NCI-H2227 (cell line): ENCODE measurements at regions not wholly inside any gene's neighbourhood (a gene's known extent, or its start where the extent isn't known, plus 50 kb on each side); places are given as distances from the start of the nearest gene placed in this dataset.
"Not testable (repeated sequence)": the region's sequence is repeated elsewhere in the genome, so short reads cannot be mapped to it uniquely, and the experiment has no call there.

Experiments used
- DNase-seq: peaks from one replicate; lab custom pipeline; 2025; ENCODE audit not compliant: unreplicated experiment; lab: John Stamatoyannopoulos, UW

DNA sequence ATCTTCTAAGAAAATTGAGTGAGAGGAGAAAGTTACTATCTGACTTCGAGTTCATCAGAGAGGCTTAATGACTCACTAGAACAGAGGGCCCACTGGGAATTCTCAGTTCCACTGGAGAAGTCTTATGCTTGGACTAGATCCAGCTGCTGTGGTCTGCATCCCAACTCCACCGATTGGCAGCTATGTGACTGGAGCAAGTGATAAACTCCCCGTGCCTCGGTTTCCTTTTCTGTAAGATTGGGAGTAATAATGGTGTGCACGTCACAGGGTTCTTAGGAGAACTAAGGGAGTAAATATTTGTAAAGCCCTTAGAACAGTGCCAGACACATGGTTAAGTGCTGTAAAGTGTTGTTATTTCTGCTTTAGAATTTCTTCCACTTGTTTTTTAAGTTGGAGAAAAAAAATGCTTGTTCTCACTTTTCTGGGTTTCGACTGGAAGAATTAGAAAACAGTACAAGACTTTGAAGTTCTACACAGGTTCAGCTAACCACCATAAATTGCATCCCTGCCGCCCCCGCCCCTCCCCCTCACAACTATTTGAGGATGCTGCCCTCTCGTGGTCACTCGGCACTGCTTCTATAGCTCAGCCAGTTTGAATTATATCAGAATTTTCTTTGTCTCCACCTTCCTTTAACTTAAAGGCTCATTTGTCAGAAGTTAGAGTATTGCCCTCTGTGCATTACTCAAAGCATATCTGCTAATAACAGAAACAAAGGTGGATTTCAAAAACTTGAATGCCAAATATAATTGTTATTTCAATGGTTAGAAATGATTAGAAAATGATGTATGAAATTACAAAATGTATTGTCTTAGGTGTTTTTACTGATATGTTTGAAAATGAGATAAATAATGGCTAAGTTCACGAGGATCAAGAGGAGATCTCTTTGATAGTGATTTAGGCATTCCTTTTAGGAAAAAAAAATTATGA, 95.0 kb upstream of the IFNGR1 start:
- DNase-seq, result peak; percentile 35

DNA sequence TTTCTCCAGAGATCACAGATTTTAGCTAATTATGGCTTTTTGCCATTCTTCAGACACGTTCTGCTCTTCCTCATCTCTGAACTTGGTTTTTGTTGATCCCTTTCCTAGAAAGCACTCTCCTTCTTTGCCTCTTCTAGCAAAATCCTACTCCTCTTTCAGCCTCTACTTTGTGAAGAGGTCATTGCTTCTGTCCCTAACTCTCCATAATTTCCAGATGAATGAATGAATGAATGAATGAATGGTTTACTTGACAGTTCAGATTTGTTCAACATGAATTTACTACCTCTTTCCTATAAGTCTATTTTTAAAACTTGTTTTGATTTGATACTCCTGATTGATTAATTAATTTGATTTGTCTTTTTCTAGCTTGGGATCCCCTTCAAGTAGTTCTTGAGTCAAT, 94.0 kb upstream of the IFNGR1 start:
- no peak for DNase-seq

DNA sequence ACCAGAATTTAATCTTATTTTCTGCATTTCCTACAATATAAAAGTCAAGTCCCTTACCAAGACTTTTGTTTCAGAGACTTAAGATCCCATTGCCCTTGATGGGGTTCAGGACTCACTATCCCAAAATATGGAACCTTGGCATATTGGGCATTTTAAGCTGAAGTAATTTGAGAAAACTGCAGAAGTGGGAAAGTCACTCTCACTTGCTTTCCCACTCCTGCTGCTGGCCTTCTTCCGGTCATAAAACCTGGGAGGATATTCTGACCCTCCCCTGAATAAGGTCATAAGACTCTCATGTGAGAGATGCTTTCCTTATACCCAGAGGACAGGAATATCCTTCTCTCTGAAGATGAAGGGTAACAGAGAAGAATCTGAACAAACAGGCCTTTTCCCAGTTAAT, 92.8 kb upstream of the IFNGR1 start:
- no peak for DNase-seq

DNA sequence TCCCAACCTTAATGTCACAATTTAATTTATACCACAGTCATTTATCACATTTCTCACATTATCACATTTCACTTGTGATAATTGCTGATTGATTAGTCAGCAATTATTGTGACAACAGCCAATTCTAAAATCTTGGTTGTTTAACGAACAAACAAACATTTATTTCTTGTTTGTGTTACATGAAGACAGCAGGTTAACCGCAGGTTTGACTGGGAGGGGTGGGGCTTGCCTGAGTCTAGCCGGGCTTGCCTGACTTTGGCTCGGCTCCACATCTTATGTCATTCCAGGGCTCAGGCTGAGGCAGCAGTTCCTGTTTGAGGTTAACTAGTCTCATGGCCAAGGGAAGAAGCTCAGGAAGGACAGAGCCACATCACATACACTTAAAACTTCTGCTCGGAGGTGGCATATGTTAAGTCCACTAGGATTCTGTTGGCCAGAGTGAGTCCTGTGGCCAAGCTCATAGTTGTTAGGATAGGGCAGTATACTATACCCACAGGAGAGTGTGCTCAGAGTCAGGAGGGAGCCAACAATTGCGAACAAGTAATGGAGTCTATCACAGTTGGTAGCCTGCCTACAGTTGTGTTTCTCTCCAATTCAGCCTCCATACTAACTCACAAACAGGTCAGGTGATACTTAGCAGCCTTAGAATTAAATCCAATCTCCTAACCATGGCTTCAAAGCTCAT, 90.0 kb upstream of the IFNGR1 start:
- DNase-seq, result no peak

DNA sequence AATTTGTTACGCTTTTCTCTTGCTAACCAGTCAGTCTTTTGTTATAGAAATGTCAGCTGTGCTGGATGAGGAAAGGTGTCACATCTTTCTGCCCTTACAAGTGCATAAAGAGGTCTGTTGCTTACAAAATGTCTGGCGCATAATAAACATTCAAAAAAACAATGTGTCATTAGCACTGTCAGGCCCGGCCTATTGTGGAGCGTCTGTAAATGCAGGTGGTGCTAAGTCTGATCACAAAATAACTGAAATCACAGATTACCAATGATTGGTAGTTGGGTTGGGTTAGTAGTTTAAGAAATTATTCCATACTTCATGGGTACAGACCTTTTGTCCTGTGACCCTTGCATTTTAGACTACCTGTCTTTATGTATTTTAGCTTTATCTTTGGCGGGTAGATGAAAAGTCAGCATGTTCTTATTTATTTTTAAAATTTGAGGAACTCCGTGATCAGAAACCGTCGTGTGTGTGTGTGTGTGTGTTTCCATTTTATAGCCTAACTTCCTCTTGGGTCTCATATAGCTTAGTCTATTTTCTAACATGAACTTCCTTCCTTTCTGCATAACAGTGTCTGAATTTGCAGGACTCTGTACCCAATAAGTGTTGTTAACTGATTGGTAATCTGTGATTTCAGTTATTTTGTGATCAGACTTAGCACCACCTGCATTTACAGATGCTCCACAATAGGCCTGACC, 88.1 kb upstream of the IFNGR1 start:
- DNase-seq, result no peak

DNA sequence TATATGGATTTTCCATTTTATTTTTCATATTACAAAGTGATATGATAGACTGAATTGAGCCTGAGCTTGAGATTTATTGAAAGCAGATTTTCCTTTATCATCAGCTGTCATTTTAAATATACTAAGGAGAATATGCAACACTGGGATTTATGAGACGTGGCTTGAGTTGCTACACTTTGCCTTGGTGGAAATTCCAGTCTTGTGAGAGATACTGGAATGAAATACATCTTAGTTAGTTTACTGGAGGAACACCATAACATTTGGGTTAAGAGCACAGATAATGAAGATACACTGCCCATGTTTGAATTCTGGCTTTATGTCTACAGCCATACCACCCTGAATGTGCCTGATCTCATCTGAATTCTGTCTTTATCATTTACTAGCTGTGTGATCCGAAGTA, 86.5 kb upstream of the IFNGR1 start:
- no peak for DNase-seq

DNA sequence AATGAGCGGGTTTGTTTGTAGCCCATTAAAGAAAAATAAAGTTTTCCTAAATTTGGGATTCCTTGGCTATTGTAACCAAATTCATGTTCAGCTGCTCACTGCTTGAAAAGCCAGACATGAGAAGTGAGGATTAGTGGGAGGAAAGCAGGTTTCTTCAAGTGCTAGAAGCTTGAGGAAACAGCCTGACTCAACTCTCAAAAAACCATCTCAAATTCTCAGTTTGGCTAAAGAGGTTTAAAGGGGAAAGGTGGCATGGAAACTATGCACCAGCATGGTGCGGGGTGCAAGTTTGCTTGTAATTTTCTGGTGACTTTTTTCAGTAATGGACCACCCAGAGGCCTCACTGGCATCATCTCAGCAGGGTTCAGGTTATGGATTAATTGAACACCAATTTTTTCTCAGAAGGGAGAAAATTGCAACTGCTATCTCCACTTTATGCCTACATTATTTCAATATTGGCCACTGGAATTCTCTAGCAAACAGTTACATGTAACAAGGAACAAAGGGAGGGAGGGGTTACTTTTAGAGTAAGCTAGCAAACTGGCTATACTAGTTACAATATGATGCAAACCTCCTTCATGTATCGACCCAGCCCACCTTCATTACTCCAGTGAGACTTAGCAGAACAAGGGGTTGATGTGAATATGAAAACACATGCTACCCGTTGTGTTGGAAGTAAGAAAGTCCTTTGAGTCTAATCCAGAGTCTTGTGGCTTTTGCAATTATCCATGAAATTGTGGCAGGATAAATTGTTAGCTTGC, 85.0 kb upstream of the IFNGR1 start:
- DNase-seq, result no peak

DNA sequence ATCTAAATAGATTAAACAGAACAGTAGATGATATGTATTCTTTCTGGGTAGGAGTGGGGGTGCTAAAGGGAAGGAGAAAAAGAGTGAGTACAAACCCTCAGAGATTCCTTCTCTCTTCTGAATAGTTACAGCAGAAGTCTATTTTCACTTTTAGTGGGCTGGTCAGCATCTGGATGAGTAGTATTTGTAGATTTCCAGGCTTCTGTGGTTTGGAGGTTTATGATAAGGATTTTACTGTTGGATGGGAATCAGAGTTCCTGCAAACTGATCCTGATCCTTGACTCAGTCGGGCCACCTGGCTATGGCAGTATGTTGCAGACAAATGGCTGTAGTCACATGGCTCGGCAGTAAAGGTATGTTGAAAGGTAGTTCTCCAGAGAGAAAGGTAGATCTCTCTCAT, 84.3 kb upstream of the IFNGR1 start:
- DNase-seq, result no peak

DNA sequence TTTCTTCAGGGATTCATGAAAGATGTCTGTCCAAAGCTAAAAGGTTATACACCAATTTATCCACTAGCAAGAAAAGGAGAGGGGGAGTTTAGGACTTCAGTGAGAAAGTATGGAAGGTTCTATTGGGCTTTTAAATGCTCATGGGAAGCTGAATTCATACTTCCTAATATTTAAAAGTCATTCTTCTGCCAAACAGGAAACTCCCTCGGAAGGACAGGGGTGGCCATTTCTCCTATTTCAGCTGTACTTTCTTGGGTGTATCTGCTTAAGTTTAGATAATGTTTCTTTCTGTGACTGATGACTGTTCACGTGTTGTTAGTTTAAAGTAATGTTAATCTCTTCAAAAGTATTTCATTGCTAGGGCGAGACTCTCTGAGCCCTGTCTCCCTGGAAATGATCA, 80.5 kb upstream of the IFNGR1 start:
- DNase-seq, result no peak

DNA sequence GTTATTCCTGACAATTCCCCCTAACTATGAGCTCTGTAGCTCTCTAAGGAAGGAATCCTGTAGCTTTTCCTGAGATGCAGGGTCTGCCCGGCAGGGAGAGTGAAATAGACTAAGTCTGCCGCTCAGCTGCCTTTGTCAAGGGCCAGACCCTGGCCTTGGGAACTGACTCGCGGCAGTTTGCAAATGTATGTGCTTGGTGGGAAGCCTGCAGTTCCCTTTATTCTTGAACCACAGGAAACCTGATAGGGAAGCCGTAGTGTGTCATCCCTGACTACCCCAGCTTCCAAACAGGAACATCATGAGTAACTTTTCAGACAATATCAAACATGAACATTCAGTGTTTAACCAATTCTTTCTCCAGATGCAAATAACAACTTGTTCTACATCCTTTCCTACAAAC, 78.7 kb upstream of the IFNGR1 start:
- no peak for DNase-seq

DNA sequence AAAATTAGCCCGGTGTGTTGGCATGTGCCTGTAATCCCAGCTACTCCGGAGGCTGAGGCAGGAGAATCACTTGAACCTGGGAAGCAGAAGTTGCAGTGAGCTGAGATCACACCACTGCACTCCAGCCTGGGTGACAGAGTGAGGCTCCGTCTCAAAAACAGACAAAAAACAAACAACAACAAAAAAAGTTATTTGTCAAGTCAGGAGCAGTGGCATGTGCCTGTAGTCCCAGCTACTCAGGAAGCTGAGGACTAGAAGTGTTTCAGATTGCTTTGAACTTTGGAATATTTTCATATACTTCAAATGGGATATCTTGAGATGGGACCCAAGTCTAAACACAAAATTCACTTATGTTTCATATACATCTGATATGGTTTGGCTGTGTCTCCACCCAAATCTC, 73.1 kb upstream of the IFNGR1 start:
- DNase-seq, result not testable (repeated sequence)

DNA sequence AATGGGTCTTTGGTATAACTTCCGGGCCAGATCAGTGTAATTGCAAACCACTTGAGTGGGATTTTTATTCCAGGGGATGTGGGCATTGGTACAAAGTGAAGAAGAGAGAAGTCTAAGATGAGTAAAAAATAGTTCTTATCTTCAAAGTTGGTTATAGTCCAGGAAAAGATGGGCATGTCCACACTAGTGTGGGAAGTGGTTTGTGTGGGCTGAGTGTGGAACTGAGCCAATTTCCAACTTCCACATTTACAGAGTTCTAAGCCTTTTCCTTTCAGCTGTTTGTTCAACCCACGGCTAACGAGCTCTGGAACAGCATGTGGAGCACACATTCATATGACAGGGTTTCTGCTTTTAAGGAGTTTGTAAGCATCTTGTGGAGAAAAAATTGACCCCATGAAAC, 72.3 kb upstream of the IFNGR1 start:
- no peak for DNase-seq

DNA sequence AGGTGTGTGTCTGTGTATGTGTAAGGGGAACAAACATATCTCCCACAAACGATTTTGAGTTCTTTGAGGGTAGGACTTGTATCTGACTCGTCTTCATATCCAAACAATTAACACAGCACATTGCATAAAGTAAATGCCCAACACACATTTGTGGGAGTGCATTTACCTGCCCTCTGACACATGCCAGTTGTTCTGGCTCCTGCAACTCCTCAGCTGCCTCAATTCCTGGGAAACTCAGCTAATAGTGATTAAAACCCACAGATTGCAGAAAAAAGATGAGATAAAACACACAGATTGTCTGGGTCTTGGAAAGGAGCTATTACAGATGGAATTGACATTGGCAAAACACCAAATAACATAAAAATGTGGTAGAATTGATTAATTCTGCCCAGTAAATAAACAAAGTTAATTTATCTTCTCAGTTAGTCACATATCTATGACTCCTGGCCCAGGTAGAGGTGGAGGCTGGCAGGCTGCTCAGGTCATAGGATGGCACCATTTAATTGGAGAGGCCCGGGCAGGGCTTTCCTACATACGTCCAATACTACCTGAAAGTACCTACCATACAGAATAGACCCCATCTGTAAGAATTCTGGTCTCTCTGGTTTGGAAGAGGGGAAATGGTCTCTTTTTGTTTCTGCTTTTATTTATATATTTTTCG, 71.5 kb upstream of the IFNGR1 start:
- no peak for DNase-seq

DNA sequence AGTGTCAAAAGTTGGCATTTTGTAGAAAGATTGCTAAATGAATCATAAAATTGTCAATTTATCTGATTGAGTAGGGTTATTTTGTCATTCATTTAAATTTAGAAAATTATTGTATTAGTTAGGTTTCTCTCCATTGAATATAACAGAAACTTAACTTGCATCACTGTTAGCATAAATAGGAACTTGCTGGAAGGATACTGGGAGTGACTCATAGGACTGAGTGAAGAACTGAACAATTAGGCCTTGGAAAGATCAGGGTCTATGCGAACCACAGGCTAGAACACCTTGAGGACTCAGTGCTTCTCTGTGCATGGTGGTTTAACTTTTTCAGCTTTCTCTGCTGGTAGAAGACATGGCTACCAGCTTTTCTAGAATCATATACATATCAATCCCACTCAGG, 67.7 kb upstream of the IFNGR1 start:
- no peak for DNase-seq

DNA sequence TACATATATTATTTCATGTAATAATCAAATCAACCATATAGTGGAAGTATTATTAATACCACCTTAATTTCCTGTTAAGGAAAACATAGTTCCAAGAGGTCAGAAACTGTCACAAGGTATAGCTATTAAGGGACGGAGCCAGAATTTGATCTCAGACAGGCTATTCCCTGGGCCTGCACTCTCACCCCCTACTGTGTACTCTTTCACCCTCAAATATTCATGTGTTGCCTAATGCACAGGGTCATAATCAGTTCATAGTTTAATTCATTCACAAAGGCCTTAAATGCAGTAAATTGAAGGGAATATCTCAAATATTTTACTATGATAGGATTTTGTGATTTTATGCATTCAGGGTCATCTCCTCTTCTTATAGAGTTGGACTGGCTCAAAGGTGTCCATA, 67.2 kb upstream of the IFNGR1 start:
- DNase-seq, result no peak

DNA sequence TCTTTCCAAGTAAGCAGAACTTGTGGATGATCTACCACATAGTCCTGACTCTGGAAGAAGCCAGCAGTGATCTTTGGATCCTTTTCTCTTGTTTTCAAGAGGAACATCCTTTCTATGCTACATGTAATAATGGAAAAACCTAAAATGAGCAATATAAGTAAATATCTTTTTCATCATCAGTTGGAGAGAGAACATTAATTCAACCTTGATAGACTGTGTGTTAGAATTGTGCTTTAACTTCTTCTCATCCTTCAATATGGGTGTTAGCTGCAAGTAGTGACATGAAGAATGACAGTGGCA, 65.6 kb upstream of the IFNGR1 start:
- no peak for DNase-seq

DNA sequence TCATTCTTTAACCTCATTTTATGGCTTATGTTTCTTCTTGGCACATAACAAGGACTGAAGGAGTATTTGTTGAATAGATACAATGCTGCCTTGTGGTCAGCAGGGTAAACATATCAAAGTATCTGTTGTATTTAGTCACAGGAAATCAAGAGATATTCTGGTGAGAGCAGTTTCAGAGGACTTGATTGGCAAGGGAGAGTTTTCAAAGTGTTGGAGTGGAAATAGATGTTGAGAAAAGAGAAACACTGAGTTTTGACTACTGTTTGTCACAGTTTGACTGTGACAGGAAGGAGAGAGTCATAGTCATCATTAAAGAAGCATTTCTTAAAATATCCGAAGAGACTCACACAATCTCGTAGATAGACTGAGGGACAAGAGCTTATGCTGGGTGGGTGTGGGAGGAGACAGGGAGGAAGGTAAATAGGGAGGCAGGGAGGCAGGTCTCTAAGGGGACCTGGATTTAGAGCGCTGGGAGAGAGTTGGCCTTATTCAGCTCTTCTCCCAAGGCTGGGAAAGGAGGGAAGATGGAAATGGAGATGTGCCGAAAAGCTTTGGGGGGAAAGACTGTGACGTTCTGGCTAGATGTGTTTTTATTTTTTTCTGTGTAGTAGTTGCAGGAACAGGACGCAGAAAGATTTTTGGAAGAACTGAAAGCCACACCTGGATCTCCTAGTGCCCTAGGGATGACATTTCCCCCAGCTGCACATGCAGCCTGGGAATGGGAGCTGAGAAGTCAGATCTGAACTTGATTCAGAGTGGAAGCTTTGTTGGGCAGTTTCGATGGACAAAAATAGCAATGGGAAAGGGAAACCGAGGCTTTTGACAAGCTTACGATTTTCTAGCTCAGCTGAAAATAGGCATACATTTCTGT, 65.0 kb upstream of the IFNGR1 start:
- no peak for DNase-seq

DNA sequence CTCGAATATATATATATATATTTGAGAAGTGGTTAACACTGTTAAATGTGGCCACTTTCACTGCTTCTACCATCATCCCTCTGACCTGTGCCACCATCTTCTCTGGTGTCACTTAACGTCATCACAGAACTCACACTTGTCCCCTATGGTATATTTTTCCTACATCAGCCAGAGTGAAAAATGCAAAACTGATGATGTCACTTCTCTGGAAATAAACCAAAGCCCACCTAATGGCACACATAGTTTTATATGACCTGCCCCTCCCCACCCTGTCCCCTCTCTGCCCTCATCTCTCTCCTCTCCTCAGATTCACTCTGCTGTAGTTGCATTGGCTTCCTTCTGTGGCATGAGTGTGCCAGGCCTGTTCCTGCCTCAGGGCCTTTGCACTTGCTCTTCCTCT, 63.9 kb upstream of the IFNGR1 start:
- DNase-seq, result no peak

DNA sequence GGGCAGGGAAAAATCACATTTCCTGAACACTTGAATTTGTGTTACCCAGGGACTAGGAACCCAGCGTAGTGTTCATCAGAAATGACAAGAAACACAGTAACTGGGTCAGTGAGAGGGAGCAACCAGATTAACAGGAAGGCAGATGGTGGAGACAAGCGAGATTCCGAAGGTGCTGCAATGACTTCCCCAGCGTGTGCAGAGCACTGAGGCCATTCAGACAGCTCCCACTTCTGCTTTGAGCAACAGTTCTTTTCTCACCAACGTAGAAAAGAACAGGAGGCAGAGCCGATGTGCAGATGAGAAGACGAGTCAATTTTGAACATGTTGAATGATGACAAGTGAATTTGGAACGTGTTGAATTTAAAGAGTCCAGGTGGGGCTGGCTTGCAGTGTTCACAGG, 63.1 kb upstream of the IFNGR1 start:
- no peak for DNase-seq

DNA sequence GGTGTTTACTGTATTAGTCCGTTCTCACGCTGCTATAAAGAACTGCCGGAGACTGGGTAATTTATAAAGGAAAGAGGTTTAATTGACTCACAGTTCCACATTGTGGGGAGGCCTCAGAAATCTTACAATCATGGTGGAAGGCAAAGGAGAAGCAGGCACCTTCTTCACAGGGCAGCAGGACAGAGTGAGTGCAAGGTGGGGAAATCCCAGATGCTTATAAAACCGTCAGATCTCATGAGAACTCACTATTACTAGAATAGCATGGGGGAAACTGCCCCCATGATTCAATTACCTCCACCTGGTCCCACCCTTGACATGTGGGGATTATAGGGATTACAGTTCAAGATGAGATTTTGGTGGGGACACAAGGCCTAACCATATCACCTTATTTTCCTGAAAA, 60.1 kb upstream of the IFNGR1 start:
- DNase-seq, result not testable (repeated sequence)
